H1 (cell line): ENCODE measurements at regions not wholly inside any gene's neighbourhood (a gene's known extent, or its start where the extent isn't known, plus 50 kb on each side); places are given as distances from the start of the nearest gene placed in this dataset.

Experiments
- CTCF ChIA-PET: fragments of 300-600 bp; sonication (Branson Sonifier 250); formaldehyde crosslinking; loops from one replicate; lab custom pipeline; 2021; ENCODE audit not compliant: partially characterized antibody; lab: Charles Lee
- POLR2A ChIA-PET: fragments of 300-600 bp; sonication (Branson Sonifier 250); formaldehyde crosslinking; loops from one replicate; lab custom pipeline; 2021; ENCODE audit warnings: inconsistent platforms; ENCODE audit not compliant: partially characterized antibody; lab: Charles Lee
- DNase-seq, 2 experiments: peaks; one replicate each; pipeline versions ENCODE4 v3.0.0 to v3.0.0-alpha.2; 2010 to 2022; ENCODE audit warnings: low spot score in 2 of 2, low read depth in 1 of 2, mixed read lengths in 1 of 2
- FAIRE-seq: peaks from 2 replicates; lab custom pipeline; 2011; peaks lifted over from hg19 to GRCh38; lab: Jason Lieb, UNC
- H2AFZ ChIP-seq: 2 replicates; pipeline ENCODE4 v1.8.1; 2012; ENCODE audit warnings: low read length, inconsistent platforms
- H2AK5ac ChIP-seq: 2 replicates; pipeline ENCODE4 v1.6.1; 2013; ENCODE audit warnings: low read depth, low read length
- H2BK120ac ChIP-seq: replicated peaks from 2 replicates; pipeline ENCODE3; 2013; ENCODE audit warnings: low read depth, low read length, inconsistent platforms
- H2BK12ac ChIP-seq: 2 replicates; pipeline ENCODE4 v1.6.1; 2013; ENCODE audit warnings: low read depth, low read length
- H2BK15ac ChIP-seq: 2 replicates; pipeline ENCODE4 v1.6.1; 2013; ENCODE audit warnings: low read length
- H2BK20ac ChIP-seq: 2 replicates; pipeline ENCODE4 v1.6.1; 2013; ENCODE audit warnings: low read length
- H2BK5ac ChIP-seq: 2 replicates; pipeline ENCODE4 v1.6.1; 2013; ENCODE audit warnings: low read depth, low read length
- H3K14ac ChIP-seq: 2 replicates; pipeline ENCODE4 v1.6.1; 2013; ENCODE audit warnings: inconsistent platforms; ENCODE audit not compliant: insufficient read length
- H3K18ac ChIP-seq: 2 replicates; pipeline ENCODE4 v1.6.1; 2013; ENCODE audit warnings: low read length; ENCODE audit errors: extremely low read depth
- H3K23ac ChIP-seq: 2 replicates; pipeline ENCODE4 v1.6.1; 2013; ENCODE audit warnings: inconsistent platforms; ENCODE audit not compliant: insufficient read length
- H3K23me2 ChIP-seq: 2 replicates; pipeline ENCODE4 v1.6.1; 2013; ENCODE audit warnings: low read depth, low read length
- H3K27ac ChIP-seq: 2 replicates; pipeline ENCODE4 v1.6.1; 2011; ENCODE audit warnings: low read depth, low read length, inconsistent platforms
- H3K27me3 ChIP-seq, 4 experiments: replicated peaks in 1 of 4; 1 replicate in 1 of 4; 2 replicates in 3 of 4; pipeline versions ENCODE4 v1.6.1 to v1.8.1; 2011 to 2013; ENCODE audit warnings: low read length in 3 of 4, mild to moderate bottlenecking in 3 of 4, inconsistent platforms in 2 of 4, mixed read lengths in 2 of 4, moderate library complexity in 1 of 4; ENCODE audit not compliant: control insufficient read depth in 3 of 4, insufficient read depth in 3 of 4; ENCODE audit errors: extremely low read depth in 1 of 4
- H3K36me3 ChIP-seq, 4 experiments: 2 replicates each; pipeline versions ENCODE4 v1.6.1 to v1.8.1; 2011 to 2013; ENCODE audit warnings: mild to moderate bottlenecking in 4 of 4, low read length in 3 of 4, moderate library complexity in 2 of 4, control low read depth in 1 of 4, inconsistent platforms in 1 of 4; ENCODE audit not compliant: insufficient read depth in 4 of 4, control insufficient read depth in 2 of 4
- H3K4ac ChIP-seq: replicated peaks from 2 replicates; pipeline ENCODE3; 2013; ENCODE audit warnings: low read length, low read depth, mixed read lengths, inconsistent platforms; ENCODE audit not compliant: insufficient read length
- H3K4me1 ChIP-seq, 4 experiments: replicated peaks in 1 of 4; 1 replicate in 1 of 4; 2 replicates in 3 of 4; pipeline versions ENCODE4 v1.6.1 to v1.8.1; 2011 to 2013; ENCODE audit warnings: low read length in 3 of 4, inconsistent platforms in 2 of 4, mixed read lengths in 1 of 4; ENCODE audit not compliant: insufficient read depth in 4 of 4, control insufficient read depth in 3 of 4
- H3K4me2 ChIP-seq, 2 experiments: 2 replicates each; pipeline versions ENCODE4 v1.6.1 to v1.8.1; 2011 to 2013; ENCODE audit warnings: low read depth in 2 of 2, low read length in 2 of 2, control low read depth in 1 of 2, inconsistent platforms in 1 of 2, mild to moderate bottlenecking in 1 of 2; ENCODE audit not compliant: insufficient read depth in 1 of 2
- H3K4me3 ChIP-seq, 4 experiments: fragments of 200-600, 300-600 bp in 1 of 4; sonication (generic), shearing (Covaris generic), sonication (Bioruptor Twin) in 1 of 4; 2 replicates each; pipeline versions ENCODE4 v1.5.1 to v1.8.1; 2011 to 2016; ENCODE audit warnings: low read length in 4 of 4, low read depth in 3 of 4, control low read depth in 2 of 4, inconsistent platforms in 2 of 4, mild to moderate bottlenecking in 2 of 4, mixed read lengths in 1 of 4, moderate library complexity in 1 of 4; ENCODE audit not compliant: insufficient read depth in 2 of 4; ENCODE audit errors: extremely low read depth in 1 of 4
- H3K56ac ChIP-seq: replicated peaks from 2 replicates; pipeline ENCODE3; 2013; ENCODE audit warnings: low read depth, mild to moderate bottlenecking, mixed read lengths, low read length, inconsistent platforms; ENCODE audit not compliant: insufficient read length
- H3K79me1 ChIP-seq: 2 replicates; pipeline ENCODE4 v1.6.1; 2013; ENCODE audit warnings: low read depth, low read length, control low read depth
- H3K79me2 ChIP-seq, 2 experiments: 2 replicates each; pipeline versions ENCODE4 v1.6.1 to v1.8.1; 2012 to 2013; ENCODE audit warnings: low read length in 2 of 2, mild to moderate bottlenecking in 2 of 2, inconsistent platforms in 1 of 2; ENCODE audit not compliant: insufficient read depth in 2 of 2, control insufficient read depth in 1 of 2
- H3K9ac ChIP-seq, 4 experiments: replicated peaks in 1 of 4; 1 replicate in 1 of 4; 2 replicates in 3 of 4; pipeline versions ENCODE4 v1.6.1 to v1.8.1; 2011 to 2013; ENCODE audit warnings: low read depth in 3 of 4, low read length in 3 of 4, control low read depth in 2 of 4, mild to moderate bottlenecking in 2 of 4, moderate library complexity in 2 of 4, inconsistent platforms in 1 of 4; ENCODE audit errors: extremely low read depth in 1 of 4
- H3K9me3 ChIP-seq, 2 experiments: 2 replicates each; pipeline versions ENCODE4 v1.6.1 to v1.8.1; 2012 to 2013; ENCODE audit warnings: mild to moderate bottlenecking in 2 of 2, moderate library complexity in 2 of 2, control low read depth in 1 of 2, inconsistent platforms in 1 of 2, low read depth in 1 of 2, low read length in 1 of 2, mixed read lengths in 1 of 2; ENCODE audit not compliant: insufficient read depth in 2 of 2
- H4K20me1 ChIP-seq, 2 experiments: replicated peaks in 1 of 2; 2 replicates each; pipeline versions ENCODE3 to v1.8.1; 2011 to 2013; ENCODE audit warnings: inconsistent platforms in 2 of 2, low read length in 2 of 2, mild to moderate bottlenecking in 1 of 2; ENCODE audit not compliant: insufficient read depth in 2 of 2, control insufficient read depth in 1 of 2
- H4K5ac ChIP-seq: 2 replicates; pipeline ENCODE4 v1.6.1; 2013; ENCODE audit warnings: low read length, low read depth, mixed read lengths, inconsistent platforms; ENCODE audit not compliant: insufficient read length
- H4K8ac ChIP-seq: 2 replicates; pipeline ENCODE4 v1.8.0; 2013; ENCODE audit warnings: mild to moderate bottlenecking, moderate library complexity, low read length, inconsistent platforms; ENCODE audit not compliant: insufficient read depth; ENCODE audit errors: extremely low read depth
- H4K91ac ChIP-seq: replicated peaks from 2 replicates; pipeline ENCODE3; 2013; ENCODE audit warnings: low read length, mixed read lengths, inconsistent platforms; ENCODE audit not compliant: insufficient read length
- CHD2 ChIP-seq: IDR thresholded peaks from 2 replicates; pipeline ENCODE4 v1.6.1; 2012; ENCODE audit warnings: low read length, improper control_type of control experiment
- EP300 ChIP-seq, 2 experiments: IDR thresholded peaks; 1 replicate in 1 of 2; 2 replicates in 1 of 2; pipeline ENCODE4 v1.6.1; 2011 to 2012; ENCODE audit warnings: low read depth in 2 of 2, low read length in 2 of 2, mild to moderate bottlenecking in 2 of 2, borderline replicate concordance in 1 of 2, inconsistent platforms in 1 of 2, moderate library complexity in 1 of 2
- KDM5A ChIP-seq: fragments of 200-600 bp; IDR thresholded peaks from 2 replicates; pipeline ENCODE4 v1.7.1; 2012; ENCODE audit warnings: mild to moderate bottlenecking, low read length, inconsistent platforms, mixed read lengths
- MAFK ChIP-seq: IDR thresholded peaks from 2 replicates; pipeline ENCODE4 v1.6.1; 2012; ENCODE audit warnings: low read depth, mild to moderate bottlenecking, improper control_type of control experiment, low read length
- POLR2AphosphoS5 ChIP-seq: IDR thresholded peaks from 2 replicates; pipeline ENCODE4 v1.6.1; 2011; ENCODE audit warnings: low read depth, low read length
- RFX5 ChIP-seq: IDR thresholded peaks from 2 replicates; pipeline ENCODE4 v1.6.1; 2011; ENCODE audit warnings: low read depth, low read length, improper control_type of control experiment, borderline replicate concordance
- TAF7 ChIP-seq: optimal IDR thresholded peaks from 2 replicates; pipeline ENCODE3; 2011; ENCODE audit warnings: low read depth, mild to moderate bottlenecking, inconsistent platforms, low read length, moderate library complexity, borderline replicate concordance
- WGBS, 2 experiments: shearing (Covaris generic) in 1 of 2; methylation state at CpG; one replicate each; pipeline versions ENCODE4 v1.1.6 to v1.1.7; 2013 to 2015; ENCODE audit warnings: low lambda C conversion rate in 2 of 2, mixed read lengths in 2 of 2, inconsistent platforms in 1 of 2, low coverage in 1 of 2, missing lambda C conversion rate in 1 of 2; ENCODE audit not compliant: insufficient replicate concordance in 2 of 2, insufficient coverage in 1 of 2, insufficient read length in 1 of 2; ENCODE audit errors: extremely low coverage in 1 of 2, missing lambda C conversion rate in 1 of 2; 5-methylcytosine and 5-hydroxymethylcytosine counted together

DNA sequence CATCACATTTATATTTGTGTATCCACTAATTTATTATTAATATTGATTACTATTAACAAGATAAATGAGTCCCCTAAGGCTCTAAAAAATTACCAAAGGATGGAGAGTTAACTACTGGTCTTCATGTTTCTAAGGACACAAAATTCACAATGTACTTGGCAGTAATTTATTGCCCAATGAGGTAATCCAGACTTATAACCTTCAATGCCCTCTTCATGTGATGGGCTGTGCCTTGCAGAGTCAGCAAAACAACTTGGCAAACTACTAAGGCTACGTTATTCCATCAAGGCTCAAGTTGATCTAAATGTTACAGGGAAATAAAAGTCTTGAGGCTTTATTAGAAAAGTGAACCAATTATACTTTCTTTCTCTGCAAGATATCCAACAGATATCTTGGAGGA, 804.9 kb upstream of the NXPH2 start:
- Histone ChIP-seq H4K20me1 (no peaks in the 10 kb centered on the region), H3K23me2 (no peaks in the 10 kb centered on the region), H2BK12ac (no peak overlapping the region), H3K36me3 (no peaks in the 10 kb centered on the region), H4K5ac (no peak overlapping the region), H3K4me3 (no peak overlapping the region), H3K79me2 (no peaks in the 10 kb centered on the region), H4K8ac (no peak overlapping the region), H2BK15ac (no peak overlapping the region), H3K18ac (no peak overlapping the region), H3K9me3 (no peaks in the 10 kb centered on the region), H3K4me2 (no peak overlapping the region), H4K91ac (no peak overlapping the region), H2BK20ac (no peak overlapping the region), H3K9ac (no peak overlapping the region), H2BK5ac (no peak overlapping the region), H3K27me3 (no peaks in the 10 kb centered on the region), H2AFZ (no peak overlapping the region), H3K14ac (no peak overlapping the region), H3K79me1 (no peaks in the 10 kb centered on the region), H3K4ac (no peak overlapping the region), H2AK5ac (no peak overlapping the region), H2BK120ac (no peak overlapping the region), H3K56ac (no peak overlapping the region), H3K27ac (no peak overlapping the region), H3K23ac (no peak overlapping the region), H3K4me1 (no peaks in the 10 kb centered on the region)
- POLR2A ChIA-PET: no interaction called here
- CTCF ChIA-PET: no interaction called here
- no peak for DNase-seq
- no peak for TF ChIP-seq EP300 (IDR thresholded peaks at IDR 0.05; ENCODE audit: borderline replicate concordance in 1 of 2, low read depth in 2 of 2, low read length in 2 of 2)
- peak; percentile 29; the same call in 1 of the 2 replicates for TF ChIP-seq MAFK
- no peak for TF ChIP-seq RFX5
- TF ChIP-seq TAF7: no peak
- TF ChIP-seq POLR2AphosphoS5: no peak
- no peak for TF ChIP-seq CHD2
- no peak for TF ChIP-seq KDM5A
- WGBS, 2 experiments: 94% methylated on average over 1 of the region's 1 CpG; no CpG with 5 or more reads in 1 of the 2 experiments
- no peak for FAIRE-seq
